GM21360 (cell line): ENCODE measurements at regions not wholly inside any gene's neighbourhood (a gene's known extent, or its start where the extent isn't known, plus 50 kb on each side); places are given as distances from the start of the nearest gene placed in this dataset.
"Not testable (repeated sequence)": the region's sequence is repeated elsewhere in the genome, so short reads cannot be mapped to it uniquely, and the experiment has no call there.

Experiments
- ATAC-seq: cut with Tn5 transposase; IDR thresholded peaks from one replicate; pipeline ENCODE4 v1.9.1; 2021; ENCODE audit warnings: mild to moderate bottlenecking, moderate library complexity; ENCODE audit not compliant: unreplicated experiment

DNA sequence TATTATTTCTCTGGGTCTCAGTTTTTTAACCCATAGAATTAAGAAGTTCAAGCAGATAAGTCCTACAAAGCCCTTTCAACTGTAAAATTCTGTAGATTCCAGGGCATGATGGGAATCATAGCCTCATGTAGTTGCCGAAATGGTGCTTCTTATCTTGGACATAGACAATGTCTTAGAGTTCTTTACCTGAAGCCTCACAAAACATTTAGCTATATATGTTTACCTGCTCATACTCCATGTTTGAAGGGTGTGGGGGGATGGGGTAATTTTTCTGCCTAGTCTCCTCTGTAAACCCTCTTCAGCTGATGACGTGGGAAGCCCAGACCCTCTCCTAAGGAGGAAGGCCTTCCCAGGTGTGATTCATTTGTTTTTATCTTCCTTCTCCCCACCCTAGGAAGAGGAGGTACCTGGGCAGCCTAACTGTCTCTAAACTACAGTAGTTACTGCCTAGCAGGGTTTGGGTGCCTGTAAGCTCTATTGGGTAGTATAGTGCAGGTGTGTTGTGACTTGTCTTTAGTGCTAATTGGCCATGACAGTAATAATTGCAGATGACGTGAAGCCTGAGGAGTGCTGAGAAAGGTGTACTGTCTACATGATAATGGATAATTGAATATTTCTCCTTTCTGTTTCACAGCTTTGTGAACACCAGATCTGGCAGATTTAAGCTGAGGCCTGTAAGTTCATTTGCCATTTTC lies 230.8 kb downstream of the TFAP2B start:
- ATAC-seq: no peak

DNA sequence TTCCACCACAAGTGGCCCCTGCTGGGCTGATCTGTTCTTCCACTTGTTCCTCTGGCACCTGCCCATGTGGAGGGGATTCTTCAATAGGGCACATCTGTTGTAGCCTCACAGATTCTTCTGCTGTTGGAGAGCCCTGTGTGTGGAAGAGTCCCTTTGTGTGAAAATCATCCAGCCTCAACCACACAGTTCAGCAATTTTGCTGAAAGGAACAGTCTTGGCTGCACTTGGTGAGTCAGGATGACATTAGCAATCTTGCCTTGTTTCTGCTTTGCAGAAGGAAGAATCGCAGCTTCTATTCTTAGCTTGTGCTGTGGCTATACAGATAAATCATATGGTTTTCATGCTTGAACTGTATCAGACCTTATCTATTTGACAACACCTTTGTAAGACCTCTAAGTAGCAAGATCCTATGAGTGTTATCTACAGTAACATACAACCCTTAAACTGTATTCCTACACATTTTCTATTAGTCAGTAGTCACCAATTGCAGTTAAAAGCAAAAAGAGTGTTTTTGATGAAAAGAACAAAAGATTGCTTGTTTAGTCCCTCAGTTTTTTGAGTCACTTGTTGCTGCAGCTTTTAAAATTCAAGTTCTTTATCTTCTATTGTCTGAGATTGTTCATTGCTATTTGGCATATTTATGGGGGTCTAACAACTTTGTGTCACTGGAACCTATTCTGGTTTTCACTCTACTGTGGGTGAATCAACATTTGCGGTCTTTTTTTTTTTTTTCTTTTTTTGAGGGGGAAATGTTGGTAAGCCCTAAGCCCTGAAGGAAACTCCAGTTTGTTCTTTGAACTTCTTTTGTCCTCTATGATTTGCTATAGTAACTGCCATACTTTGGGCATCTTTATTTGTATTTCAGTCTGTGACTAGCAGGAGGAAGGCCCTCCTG lies 231.6 kb downstream of the TFAP2B start:
- no peak for ATAC-seq

- not testable (repeated sequence) for ATAC-seq
Measured at GRCh38 chr6:51052716-51053115, 234.0 kb downstream of the TFAP2B start.

DNA sequence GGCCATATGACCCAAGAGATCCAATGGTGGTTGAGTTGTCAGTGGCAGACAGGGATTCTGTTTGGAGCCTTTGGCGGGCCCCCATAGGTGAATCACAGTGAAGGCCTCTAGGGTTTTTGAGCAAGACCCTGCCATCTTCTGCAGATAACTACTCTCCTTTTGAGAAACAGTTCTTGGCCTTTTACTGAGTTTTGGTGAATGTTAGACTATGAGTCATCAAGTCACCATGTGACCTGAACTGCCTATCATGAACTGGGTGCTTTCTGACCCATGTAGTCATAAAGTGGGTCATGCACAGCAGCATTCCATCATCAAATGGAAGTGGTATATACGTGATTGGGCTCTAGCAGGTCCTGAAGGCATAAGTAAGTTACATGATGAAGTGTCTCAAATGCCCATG lies 236.6 kb downstream of the TFAP2B start:
- not testable (repeated sequence) for ATAC-seq

DNA sequence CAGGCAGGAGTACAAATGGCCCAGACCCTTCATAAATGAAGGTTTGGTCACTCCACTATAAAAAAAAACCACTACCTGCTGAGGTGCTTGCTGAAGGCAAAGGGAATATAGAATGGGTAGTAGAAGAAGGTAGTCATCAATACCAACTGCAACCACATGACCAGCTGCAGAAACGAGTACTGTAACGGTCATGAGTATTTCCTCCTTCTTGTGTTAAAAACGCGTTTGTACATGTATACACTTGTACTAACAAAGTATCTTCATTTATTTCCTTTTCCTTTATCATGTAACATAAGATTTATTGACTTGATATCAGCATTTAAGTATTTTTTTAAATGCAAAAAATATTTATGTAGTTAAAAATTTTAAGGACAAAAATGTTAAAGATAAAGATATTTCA lies 238.6 kb downstream of the TFAP2B start:
- ATAC-seq: no peak

DNA sequence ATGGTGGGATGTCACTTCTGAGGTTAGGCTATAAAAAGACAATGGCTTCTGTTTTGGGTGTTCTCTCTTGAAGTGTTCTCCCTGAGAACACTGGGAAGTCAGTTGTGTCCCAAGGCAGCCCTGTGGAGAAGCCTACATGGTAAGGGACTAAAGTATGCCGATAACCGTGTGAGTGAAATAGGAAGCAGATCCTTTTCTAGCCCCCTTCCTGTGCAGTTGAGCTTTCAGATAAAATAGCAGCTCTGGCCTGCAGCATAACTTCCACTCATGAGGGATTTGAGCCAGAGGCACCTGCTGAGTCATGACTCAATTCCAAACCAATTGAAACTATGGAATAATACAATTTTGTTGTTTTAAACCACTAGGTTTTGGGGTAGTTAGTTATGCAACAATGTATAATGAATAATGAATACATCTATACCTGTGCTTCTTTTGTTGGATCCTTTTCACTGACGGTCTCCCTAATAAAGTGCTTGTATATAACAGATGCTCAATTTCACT lies 241.6 kb downstream of the TFAP2B start:
- no peak for ATAC-seq

DNA sequence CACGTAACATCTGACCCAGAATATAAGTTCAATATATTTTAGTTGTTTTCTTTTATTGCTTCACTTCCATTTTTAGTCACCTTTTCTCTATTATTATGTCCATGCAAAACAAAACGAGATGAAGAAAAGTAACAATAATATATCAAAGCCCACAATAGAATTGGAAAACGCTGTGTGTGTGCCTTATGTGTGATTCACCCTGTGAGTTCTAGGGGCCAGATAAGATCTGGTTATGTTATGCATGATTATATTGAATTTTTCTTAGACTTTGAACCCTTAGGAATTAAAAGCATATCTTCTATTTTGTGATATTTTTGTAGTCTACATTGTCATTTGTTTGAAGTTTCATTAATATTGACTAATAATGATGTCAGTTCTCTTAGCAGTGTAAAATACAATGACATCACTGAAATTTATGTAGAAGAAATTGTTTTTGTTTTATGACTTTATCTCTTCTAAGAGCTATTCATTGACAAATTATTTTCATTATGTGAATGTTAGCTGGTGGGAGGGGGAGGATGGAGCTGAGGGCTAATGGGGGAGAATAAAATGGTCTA lies 243.6 kb downstream of the TFAP2B start:
- ATAC-seq: no peak

DNA sequence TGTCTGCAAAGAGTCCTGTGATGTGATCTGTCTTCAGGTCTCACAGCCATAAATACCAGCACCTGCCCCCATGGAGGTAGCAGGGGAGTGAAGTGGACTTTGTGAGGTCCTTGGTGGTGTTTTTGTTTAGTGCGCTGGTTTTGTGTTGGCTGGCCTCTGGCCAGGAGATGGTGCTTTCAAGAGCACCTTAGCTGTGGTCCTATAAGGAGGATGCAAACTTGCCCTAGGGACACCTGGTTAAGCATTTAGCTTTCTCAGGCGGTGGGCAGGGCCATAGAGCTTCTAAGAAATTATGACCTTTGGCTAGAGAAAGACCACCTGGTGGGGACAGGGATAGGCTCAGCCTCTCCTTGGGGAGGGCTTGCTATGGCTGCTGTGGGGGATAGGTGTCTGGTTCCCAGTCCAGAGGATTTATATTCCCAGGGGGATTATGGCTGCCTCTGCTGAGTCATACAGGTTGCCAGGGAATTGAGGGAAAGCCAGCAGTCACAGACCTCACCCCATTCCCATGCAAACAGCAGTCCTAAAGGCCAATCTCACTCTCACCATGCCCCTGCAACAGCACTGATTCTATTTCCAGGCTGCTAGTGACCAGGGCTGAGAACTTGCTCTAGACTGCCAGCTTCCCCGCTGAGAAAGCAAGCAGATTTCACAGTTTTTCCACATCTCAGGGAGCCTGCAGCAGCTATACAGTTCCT lies 259.3 kb downstream of the TFAP2B start:
- ATAC-seq: no peak

DNA sequence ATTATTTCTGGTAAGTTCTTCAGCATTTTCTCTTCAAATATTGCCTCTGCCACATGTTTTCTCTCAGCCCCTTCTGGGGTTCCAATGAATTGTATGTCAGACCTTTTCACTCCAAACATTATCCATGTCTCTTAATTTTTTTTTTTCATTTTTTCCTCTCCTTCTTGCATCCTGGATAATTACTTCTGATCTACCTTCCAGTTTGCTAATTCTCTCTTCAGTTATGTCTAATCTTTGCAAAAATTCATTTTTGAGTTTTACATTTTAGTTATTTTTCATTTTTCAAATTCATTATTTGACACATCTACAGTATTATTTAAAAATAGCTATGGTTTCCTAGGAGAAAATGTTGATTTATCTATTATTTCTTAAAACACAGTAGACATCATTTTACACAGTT lies 271.7 kb downstream of the TFAP2B start:
- ATAC-seq: no peak

- ATAC-seq: no peak
Measured at GRCh38 chr6:51093871-51094270, 275.2 kb downstream of the TFAP2B start.

- ATAC-seq: no peak
Measured at GRCh38 chr6:51094271-51094670, 275.6 kb downstream of the TFAP2B start.

- ATAC-seq: no peak
Measured at GRCh38 chr6:51098246-51098645, 279.6 kb downstream of the TFAP2B start.

DNA sequence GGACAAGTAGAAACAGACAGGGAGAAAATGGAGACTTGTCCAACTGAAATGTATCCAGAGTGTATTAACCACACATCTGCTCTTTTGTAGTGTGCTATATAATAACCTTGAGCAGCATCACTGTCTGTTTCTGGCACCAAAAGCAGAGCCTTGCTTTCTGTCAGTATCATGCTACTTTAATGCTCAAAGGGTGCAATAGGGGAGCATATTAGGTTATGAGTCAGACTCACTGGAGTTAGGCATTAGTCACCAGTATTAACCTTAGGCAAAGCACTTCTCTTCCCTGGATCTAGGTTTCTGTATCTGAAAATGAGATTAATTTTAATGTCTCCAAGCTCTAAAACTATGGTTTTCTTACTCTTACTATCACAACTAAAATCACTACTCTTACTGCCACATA lies 280.1 kb downstream of the TFAP2B start:
- no peak for ATAC-seq

DNA sequence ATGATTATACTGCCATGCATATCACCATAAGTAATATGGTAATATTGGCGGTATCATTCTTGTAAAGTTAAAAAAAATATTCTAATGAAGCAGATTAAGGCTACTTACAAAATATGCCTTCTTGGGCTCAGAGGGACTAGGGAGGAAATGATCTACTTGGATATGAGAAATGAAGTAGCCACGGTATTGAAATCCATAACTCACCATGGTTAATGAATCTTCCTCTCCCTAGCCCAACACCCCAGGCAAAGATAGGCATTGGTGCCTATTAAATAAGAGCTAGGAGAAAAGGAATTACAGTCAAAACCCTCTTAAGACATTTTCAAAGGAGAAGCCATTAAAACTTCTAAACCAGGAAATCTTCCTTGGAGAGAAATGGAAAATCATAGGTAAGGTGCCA lies 280.5 kb downstream of the TFAP2B start:
- no peak for ATAC-seq

- no peak for ATAC-seq
Measured at GRCh38 chr6:51105357-51105756, 286.7 kb downstream of the TFAP2B start.

- no peak for ATAC-seq
Measured at GRCh38 chr6:51107769-51108203, 289.1 kb downstream of the TFAP2B start.

DNA sequence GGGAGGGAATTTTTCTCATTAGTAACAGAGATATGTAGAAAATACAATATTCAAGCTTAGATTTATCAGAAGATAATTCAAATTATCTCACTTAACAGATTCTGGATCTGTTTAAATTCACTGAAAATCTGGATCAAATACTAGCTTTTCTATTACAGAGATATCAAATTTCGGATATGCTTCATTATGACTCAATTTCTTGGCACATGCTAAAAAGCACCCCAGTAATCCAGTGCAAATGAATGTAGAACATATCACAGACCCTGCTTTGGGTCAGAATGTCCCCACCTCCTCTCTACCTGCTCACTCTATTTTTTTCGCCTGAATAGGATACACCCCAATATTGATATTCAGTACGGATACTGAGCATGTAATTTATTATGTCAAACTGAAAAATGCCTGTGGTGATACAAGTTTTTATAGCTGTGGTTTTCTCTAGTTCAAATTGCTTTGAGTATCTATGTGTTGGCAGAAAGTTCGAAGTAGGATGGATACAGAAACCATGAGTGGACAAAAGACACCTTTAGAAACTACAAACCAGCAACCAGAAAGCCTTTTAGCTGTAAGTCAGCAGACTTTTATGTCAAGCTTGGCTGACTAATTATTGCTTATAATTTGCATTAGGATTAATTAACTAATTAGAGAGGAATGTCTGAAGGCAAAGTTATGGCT lies 290.0 kb downstream of the TFAP2B start:
- ATAC-seq: no peak

- ATAC-seq: no peak
Measured at GRCh38 chr6:51112731-51113130, 294.1 kb downstream of the TFAP2B start.

- no peak for ATAC-seq
Measured at GRCh38 chr6:51116723-51117122, 298.1 kb downstream of the TFAP2B start.

DNA sequence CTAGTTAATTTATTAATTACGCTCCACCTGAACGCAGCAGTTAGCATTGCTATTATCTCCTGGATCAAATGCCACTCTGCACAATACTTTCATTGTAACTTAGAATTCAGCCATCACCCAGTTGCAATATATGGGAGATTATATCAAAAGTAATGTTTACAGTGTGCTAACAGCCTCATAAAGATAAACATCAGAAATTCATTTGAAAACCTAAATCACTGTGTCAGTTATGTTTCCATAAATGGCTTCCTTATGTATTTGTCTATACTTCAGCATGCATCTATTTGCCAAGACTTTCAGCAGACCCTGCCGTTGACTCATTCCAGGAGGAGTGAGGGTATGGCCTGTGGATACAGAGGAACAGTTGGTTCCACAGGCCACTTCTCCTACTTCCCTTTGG lies 300.1 kb downstream of the TFAP2B start:
- ATAC-seq: no peak

- no peak for ATAC-seq
Measured at GRCh38 chr6:51120016-51120415, 301.3 kb downstream of the TFAP2B start.
